Coronary artery (tissue), 2 donors: ENCODE measurements at regions not wholly inside any gene's neighbourhood (a gene's known extent, or its start where the extent isn't known, plus 50 kb on each side); places are given as distances from the start of the nearest gene placed in this dataset.

Experiments used
- DNase-seq: peaks from one replicate; pipeline ENCODE4 v3.0.0-alpha.2; 2017; ENCODE audit warnings: low spot score
- H3K27ac ChIP-seq, 2 donors: fragments of 200-600 bp; sonication (generic); one replicate each; pipeline ENCODE4 v1.5.1; 2016 to 2019
- H3K4me3 ChIP-seq: fragments of 200-600 bp; sonication (generic); 2 replicates; pipeline ENCODE4 v1.5.1; 2016; ENCODE audit warnings: mild to moderate bottlenecking, moderate library complexity
- TF ChIP-seq, protein P1 (sequence below): fragments of 200-600 bp; sonication (generic); IDR thresholded peaks from one replicate; pipeline ENCODE4 v1.5.1; 2019; ENCODE audit warnings: antibody characterized with exemption

DNA sequence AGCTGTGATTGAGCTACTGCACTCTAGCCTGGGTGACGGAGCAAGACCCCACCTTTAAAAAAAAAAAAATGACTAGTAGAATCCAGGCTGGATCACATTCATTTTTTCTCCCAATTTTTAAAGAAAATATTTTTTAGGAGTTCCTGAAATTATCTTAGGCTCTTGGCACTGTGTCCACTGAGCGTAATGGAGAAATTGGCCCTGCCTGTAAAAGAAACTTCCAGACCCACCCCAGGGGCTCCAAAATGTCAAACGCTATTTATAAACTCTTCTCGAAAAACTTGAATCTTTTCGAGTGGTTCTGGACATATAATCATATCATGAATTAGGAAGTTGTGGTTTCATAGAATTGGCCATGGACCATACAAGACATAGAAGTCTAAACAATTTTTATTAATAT, 300.2 kb upstream of the RGMA start:
- Histone ChIP-seq H3K27ac (no peak overlapping the region), H3K4me3 (no peak overlapping the region)
- TF ChIP-seq, protein P1, sequence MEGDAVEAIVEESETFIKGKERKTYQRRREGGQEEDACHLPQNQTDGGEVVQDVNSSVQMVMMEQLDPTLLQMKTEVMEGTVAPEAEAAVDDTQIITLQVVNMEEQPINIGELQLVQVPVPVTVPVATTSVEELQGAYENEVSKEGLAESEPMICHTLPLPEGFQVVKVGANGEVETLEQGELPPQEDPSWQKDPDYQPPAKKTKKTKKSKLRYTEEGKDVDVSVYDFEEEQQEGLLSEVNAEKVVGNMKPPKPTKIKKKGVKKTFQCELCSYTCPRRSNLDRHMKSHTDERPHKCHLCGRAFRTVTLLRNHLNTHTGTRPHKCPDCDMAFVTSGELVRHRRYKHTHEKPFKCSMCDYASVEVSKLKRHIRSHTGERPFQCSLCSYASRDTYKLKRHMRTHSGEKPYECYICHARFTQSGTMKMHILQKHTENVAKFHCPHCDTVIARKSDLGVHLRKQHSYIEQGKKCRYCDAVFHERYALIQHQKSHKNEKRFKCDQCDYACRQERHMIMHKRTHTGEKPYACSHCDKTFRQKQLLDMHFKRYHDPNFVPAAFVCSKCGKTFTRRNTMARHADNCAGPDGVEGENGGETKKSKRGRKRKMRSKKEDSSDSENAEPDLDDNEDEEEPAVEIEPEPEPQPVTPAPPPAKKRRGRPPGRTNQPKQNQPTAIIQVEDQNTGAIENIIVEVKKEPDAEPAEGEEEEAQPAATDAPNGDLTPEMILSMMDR, result no peak
- DNase-seq, result no peak

DNA sequence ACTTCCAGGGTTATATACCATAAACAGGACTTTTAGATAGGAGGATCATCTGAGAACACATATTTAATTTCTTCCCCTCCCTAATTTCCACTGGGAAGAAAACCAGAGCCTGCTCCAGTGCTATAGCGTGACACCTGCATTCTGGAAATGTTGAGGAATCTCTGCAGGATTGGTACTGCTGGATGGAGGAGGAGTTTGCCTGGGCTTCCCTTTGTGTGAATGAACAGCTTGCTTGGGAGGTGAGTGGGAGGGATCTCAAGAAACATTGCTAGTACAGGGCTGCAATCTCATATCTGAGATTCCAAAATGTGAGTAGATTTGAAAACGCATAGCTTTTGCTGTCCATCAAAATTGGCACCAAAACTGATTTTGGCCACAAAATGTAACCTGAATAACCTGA, 295.9 kb upstream of the RGMA start:
- no peak overlapping the region for H3K4me3 ChIP-seq
- TF ChIP-seq, protein P1, result no peak
- no peak overlapping the region for H3K27ac ChIP-seq
- no peak for DNase-seq

DNA sequence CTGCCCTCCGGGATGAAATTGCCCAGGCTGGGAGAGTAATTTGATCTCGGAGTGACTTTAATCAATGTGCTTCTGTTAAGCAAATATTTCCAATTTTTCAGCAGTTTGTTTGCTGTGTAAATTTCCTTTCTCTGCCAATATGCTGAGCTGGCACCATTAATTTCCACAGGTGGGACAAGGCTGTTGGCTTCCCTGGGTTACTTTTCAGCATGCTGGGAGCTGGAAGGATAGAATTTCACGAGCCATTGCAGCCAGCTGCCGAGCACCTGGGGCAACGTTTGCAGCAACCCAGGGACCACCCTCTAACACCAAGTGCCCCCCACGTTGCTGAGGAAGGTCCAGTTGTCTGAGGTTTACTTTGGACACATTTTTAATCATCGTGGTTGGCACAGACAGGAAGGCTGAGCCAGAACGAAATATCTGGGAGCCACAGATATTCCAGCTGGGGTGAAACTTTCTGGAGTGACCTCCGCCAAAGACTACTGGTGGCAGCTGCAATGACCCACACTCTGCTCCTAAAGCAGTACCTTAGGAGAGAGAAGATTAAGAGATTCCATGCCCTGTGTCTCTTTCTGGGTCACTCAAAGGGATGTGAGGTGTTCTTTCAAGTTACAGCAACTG, 293.3 kb upstream of the RGMA start:
- H3K4me3 ChIP-seq, result no peak overlapping the region
- TF ChIP-seq, protein P1, result no peak
- no peak for DNase-seq
- H3K27ac ChIP-seq, result no peak overlapping the region

DNA sequence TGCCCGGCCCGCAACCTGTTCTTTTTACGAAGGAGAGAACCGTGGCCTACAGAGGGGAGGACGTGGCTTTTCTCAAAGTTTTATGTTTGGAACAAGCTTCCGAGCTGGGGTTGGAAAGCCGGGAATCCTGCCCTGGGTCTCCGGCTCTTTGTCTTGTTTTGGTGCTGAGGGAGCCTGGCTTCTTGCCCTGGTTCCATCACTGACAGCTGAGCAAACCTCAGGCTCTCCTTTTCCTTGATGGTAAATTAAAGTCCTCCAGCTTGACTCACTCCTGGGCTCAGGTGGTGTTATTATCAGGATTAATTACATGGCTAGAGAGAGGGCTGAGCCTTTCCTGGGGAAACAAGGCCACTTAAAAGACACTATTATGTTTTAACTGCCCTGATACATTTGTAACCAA, 289.5 kb upstream of the RGMA start:
- H3K4me3 ChIP-seq, result no peak overlapping the region
- H3K27ac ChIP-seq, result no peak overlapping the region
- TF ChIP-seq, protein P1, result no peak
- DNase-seq, result no peak

DNA sequence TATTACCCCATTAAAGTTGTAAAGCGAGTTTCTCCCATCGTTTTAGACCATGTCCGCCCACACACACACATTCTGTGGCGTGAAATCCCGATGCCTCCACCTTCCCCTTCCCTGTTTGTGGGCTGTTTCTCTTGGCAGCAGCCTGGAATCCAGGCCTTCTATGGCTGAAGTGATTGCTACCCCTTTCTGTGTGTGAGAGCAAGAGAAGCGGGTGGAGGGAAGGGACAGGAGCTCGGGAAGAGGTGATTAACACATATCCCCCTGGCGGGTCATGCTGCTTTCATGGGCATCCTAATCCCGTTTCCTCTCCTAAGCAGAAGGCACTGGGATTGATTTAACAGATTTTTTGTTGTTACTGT, 283.8 kb upstream of the RGMA start:
- DNase-seq, result peak; percentile 38
- TF ChIP-seq, protein P1, result no peak
- Histone ChIP-seq H3K27ac (no peak overlapping the region), H3K4me3 (no peak overlapping the region)

DNA sequence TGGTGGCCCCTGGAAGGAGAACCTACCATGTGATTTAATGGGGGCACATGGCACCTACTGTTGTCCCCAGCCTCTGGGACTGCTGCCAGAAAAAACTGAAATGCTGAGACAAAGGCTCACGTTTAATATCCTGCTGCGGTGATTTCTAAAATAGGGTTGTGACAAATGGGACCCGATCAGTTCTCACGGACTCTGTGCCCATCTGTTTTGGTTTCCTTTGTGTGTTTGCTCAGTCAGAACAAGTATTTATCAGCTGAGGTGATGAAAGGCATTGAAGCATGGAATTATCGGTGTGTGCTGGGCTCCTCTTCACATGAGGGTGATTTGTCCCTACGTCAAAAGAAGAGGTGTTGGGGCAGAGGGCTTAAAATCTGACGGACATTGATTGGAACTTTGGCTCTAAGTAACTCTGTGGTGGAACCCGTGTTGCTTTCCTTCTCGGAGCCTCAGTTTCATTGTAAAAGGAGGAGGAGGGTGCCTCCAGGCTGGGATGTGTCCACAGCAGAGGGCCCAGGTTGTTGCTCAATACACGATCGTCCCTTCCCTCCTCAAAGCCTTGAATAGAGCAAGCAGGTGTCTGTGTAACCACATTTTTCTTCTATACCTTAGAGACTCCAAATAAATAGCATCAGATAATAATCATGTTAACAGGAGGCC, 283.3 kb upstream of the RGMA start:
- no peak overlapping the region for H3K4me3 ChIP-seq
- TF ChIP-seq, protein P1, result no peak
- DNase-seq, result peak; percentile 38
- no peak overlapping the region for H3K27ac ChIP-seq
